COLO829 (cell line): ENCODE measurements at regions not wholly inside any gene's neighbourhood (a gene's known extent, or its start where the extent isn't known, plus 50 kb on each side); places are given as distances from the start of the nearest gene placed in this dataset.

Experiments
- DNase-seq: peaks from one replicate; pipeline ENCODE4 v3.0.0; 2012; ENCODE audit warnings: low spot score

DNA sequence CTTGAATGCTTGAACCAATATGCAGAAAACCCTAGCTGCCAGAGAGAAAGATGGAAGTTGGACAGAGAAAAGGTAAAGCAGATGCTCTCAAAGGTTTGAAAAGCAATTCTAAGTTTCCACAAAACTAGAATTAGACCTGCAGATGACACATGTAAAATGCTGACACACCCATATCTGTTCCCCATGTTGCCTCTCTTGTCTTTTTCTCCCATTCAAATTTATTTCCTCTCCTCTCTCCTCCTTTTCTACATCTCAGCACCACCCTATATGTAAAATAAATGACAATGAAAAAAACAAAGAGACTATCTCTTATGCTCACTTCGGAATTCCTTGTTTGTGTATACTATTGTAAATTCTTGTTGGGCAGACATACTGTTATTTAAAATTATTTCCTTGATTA, 75.5 kb upstream of the PLEKHA5 start:
- no peak for DNase-seq

DNA sequence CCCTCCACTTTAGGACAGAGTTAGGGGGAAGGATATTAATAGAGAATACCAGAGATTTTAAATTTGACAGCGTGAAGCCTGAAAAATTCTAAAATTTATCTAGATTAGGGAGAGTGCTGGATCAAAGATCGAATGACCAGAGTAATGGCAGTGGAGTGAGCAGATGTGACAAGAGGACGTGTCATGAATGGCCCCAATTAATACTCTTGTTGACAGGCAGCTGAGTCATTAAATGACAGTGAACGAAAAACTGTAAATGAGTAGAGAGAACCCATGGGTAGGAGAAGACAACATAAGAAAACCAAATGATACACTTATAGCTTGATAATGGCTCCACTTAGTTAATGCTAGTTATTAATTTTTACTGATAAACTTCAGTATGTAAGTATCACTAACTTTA, 73.9 kb upstream of the PLEKHA5 start:
- DNase-seq, result no peak

- no peak for DNase-seq
Observed at GRCh38 chr12:19058235-19059021, 71.1 kb upstream of the PLEKHA5 start.

- no peak for DNase-seq
Observed at GRCh38 chr12:19064713-19065112, 64.8 kb upstream of the PLEKHA5 start.

- DNase-seq, result no peak
Observed at GRCh38 chr12:19065223-19065622, 64.3 kb upstream of the PLEKHA5 start.

DNA sequence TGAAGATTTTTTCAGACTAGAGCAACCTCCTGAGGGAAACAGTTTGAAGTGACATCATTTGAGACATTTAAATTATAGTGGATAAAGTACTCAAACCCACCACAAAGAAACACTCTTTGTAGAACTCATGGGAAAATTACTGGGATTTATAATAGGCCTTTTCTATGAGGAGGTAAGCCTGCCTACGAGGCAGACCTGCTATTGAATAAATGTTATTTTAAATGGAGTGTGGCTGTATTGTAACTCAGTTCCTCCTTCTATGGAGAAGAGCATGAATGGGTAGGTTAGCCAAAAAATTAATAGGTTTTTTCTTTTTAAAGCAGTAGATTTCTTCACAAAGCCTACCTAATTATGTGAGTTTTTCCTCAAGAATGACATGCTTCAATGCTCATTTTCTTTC, 63.7 kb upstream of the PLEKHA5 start:
- no peak for DNase-seq

- no peak for DNase-seq
Observed at GRCh38 chr12:19066475-19067001, 63.0 kb upstream of the PLEKHA5 start.

DNA sequence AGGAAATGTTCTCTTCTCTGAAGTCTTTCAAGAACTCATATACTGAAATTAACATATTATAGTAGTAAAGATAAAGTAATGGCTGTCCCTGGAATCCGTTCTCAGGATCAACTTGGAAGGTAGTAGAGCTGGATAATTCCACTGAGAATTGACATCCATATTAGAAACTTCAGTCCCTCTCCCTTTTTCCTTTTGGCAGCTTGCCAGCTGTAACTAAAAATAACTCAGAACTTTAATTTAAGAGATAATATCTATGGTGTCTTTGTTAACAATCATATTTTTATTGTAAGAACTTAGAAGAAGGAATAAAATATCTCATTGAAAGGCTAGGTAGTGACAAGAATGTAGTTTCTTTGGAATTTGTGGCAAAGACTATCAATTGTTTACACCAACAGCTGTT, 61.4 kb upstream of the PLEKHA5 start:
- DNase-seq, result no peak

DNA sequence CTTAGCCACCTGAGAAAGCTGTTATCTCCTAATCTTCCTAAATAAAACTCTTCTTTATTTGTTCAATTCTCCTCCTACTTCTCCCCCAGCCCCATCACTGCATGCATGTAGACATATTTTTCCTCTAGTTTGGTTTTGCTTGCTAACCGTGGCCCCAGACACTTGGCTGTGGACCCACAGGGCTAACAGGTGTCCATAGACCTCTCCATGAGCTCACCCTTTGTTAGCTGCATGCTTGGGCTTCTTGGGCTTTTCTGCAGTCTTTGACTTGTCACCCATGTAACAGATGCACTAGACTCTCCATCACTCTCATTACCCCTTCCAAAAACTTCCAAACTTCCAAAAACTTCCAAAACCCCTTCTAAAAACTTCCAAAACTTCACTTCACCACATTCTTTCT, 59.2 kb upstream of the PLEKHA5 start:
- no peak for DNase-seq

GRCh38 chr12:19074700-19075099, 54.8 kb upstream of the PLEKHA5 start:
- no peak for DNase-seq

GRCh38 chr12:19075711-19076340, 53.7 kb upstream of the PLEKHA5 start:
- no peak for DNase-seq
